ENCODE measurements at regions not wholly inside any gene's neighbourhood (a gene's known extent, or its start where the extent isn't known, plus 50 kb on each side); places are given as distances from the start of the nearest gene placed in this dataset.

GRCh38 chr3:3685721-3686120 is 113.5 kb upstream of the LRRN1 start:
- Histone ChIP-seq H3K4me1 (ENCODE audit: control insufficient read depth, insufficient read depth, low read length, poor library complexity, severe bottlenecking) (no peaks in the 10 kb centered on the region), H3K9me3 (ENCODE audit: control insufficient read depth in 2 of 2, low read length in 2 of 2) (no peaks in the 10 kb centered on the region), H3K27me3 (ENCODE audit: control insufficient read depth, insufficient read depth, low read length) (no peaks in the 10 kb centered on the region), H3K36me3 (ENCODE audit: control insufficient read depth, insufficient read depth, low read length) (no peaks in the 10 kb centered on the region), H3K4me3 (ENCODE audit: low read depth, low read length) (no peak overlapping the region), H3K27ac (ENCODE audit: insufficient read depth, low read length, poor library complexity, severe bottlenecking) (no peak overlapping the region)
- H3K4me1 Mint-ChIP-seq: no peaks in the 10 kb centered on the region
- ATAC-seq (ENCODE audit: low read depth in 2 of 2) (no peak), DNase-seq (no peak)
- H3K4me3 Mint-ChIP-seq: no peak overlapping the region
- peaks cover 0 to 14% (median 3%) of the 10 kb centered on the region in 7 donors for H3K9me3 Mint-ChIP-seq
- no peaks in the 10 kb centered on the region for H3K27me3 Mint-ChIP-seq
- no peaks in the 10 kb centered on the region for H3K36me3 Mint-ChIP-seq
- no peak overlapping the region for H3K27ac Mint-ChIP-seq

DNA sequence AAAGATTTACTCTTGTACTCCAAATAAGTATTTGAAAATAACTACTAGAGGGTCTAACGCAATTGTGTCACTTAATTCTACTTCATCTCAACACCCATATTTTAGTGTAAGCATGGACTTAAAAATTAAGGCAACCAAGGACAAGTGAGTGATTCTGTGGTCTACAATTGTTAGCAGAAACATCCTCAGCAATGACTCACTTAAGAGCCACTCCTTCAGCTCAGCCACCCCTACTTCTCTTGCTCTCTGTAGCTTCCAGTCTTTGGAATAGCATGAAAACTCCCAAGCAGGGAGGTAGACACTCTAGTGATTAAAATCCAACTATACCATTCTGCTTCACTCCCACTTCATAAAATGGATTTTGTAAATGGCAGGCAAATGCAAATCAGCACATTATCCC is 116.0 kb upstream of the LRRN1 start:
- Mint-ChIP-seq H3K27ac (no peak overlapping the region), H3K4me1 (no peaks in the 10 kb centered on the region), H3K9me3 (peaks cover 0 to 17% (median 5%) of the 10 kb centered on the region in 7 donors), H3K36me3 (no peaks in the 10 kb centered on the region), H3K27me3 (no peaks in the 10 kb centered on the region), H3K4me3 (no peak overlapping the region)
- Histone ChIP-seq H3K36me3 (ENCODE audit: control insufficient read depth, insufficient read depth, low read length) (no peaks in the 10 kb centered on the region), H3K9me3 (ENCODE audit: control insufficient read depth in 2 of 2, low read length in 2 of 2) (no peaks in the 10 kb centered on the region), H3K4me1 (ENCODE audit: control insufficient read depth, insufficient read depth, low read length, poor library complexity, severe bottlenecking) (no peaks in the 10 kb centered on the region), H3K27ac (ENCODE audit: insufficient read depth, low read length, poor library complexity, severe bottlenecking) (no peak overlapping the region), H3K27me3 (ENCODE audit: control insufficient read depth, insufficient read depth, low read length) (no peaks in the 10 kb centered on the region), H3K4me3 (ENCODE audit: low read depth, low read length) (no peak overlapping the region)
- no peak for ATAC-seq (ENCODE audit: low read depth in 2 of 2)
- no peak for DNase-seq

- Mint-ChIP-seq H3K36me3 (no peaks in the 10 kb centered on the region), H3K4me1 (no peaks in the 10 kb centered on the region), H3K4me3 (no peak overlapping the region), H3K9me3 (peaks cover 3 to 9% (median 7%) of the 10 kb centered on the region in 7 donors), H3K27me3 (no peaks in the 10 kb centered on the region), H3K27ac (no peak overlapping the region)
- H3K4me3 ChIP-seq (ENCODE audit: low read depth, low read length): no peak overlapping the region
- no peaks in the 10 kb centered on the region for H3K27me3 ChIP-seq (ENCODE audit: control insufficient read depth, insufficient read depth, low read length)
- ATAC-seq (ENCODE audit: low read depth in 2 of 2) (no peak), DNase-seq (no peak)
- H3K36me3 ChIP-seq (ENCODE audit: control insufficient read depth, insufficient read depth, low read length): no peaks in the 10 kb centered on the region
- H3K4me1 ChIP-seq (ENCODE audit: control insufficient read depth, insufficient read depth, low read length, poor library complexity, severe bottlenecking): no peaks in the 10 kb centered on the region
- H3K9me3 ChIP-seq (ENCODE audit: control insufficient read depth in 2 of 2, low read length in 2 of 2): no peaks in the 10 kb centered on the region
- no peak overlapping the region for H3K27ac ChIP-seq (ENCODE audit: insufficient read depth, low read length, poor library complexity, severe bottlenecking)
Observed at GRCh38 chr3:3675801-3676200, 123.4 kb upstream of the LRRN1 start.

DNA sequence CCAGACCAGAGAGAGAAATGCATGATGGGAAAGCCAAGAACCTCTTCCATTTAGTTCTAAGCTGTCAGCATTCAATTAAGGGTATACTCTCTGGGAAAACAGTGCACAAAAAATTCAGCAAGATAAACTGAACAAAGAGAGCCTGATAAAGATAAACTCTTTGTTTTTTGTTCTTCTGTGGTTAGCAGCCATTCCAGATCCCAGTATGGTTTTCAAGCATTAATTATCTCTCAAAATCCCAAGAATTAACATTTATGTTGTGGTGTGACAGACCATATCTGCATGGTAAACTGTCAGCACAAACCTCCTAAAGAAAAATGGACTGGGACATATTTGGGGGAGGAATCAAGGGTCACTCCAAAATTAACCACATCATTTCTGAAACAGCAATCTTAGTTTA is 124.0 kb upstream of the LRRN1 start:
- peaks cover 3 to 9% (median 7%) of the 10 kb centered on the region in 7 donors for H3K9me3 Mint-ChIP-seq
- ATAC-seq (ENCODE audit: low read depth in 2 of 2) (no peak), DNase-seq (no peak)
- Histone ChIP-seq H3K4me1 (ENCODE audit: control insufficient read depth, insufficient read depth, low read length, poor library complexity, severe bottlenecking) (no peaks in the 10 kb centered on the region), H3K27me3 (ENCODE audit: control insufficient read depth, insufficient read depth, low read length) (no peaks in the 10 kb centered on the region), H3K9me3 (ENCODE audit: control insufficient read depth in 2 of 2, low read length in 2 of 2) (no peaks in the 10 kb centered on the region), H3K27ac (ENCODE audit: insufficient read depth, low read length, poor library complexity, severe bottlenecking) (no peak overlapping the region), H3K4me3 (ENCODE audit: low read depth, low read length) (no peak overlapping the region), H3K36me3 (ENCODE audit: control insufficient read depth, insufficient read depth, low read length) (no peaks in the 10 kb centered on the region)
- no peaks in the 10 kb centered on the region for H3K27me3 Mint-ChIP-seq
- H3K27ac Mint-ChIP-seq: no peak overlapping the region
- no peaks in the 10 kb centered on the region for H3K4me1 Mint-ChIP-seq
- no peak overlapping the region for H3K4me3 Mint-ChIP-seq
- no peaks in the 10 kb centered on the region for H3K36me3 Mint-ChIP-seq

GRCh38 chr3:3666664-3667063 is 132.6 kb upstream of the LRRN1 start:
- no peaks in the 10 kb centered on the region for H3K36me3 Mint-ChIP-seq
- no peak overlapping the region for H3K4me3 Mint-ChIP-seq
- no peaks in the 10 kb centered on the region for H3K9me3 ChIP-seq (ENCODE audit: control insufficient read depth in 2 of 2, low read length in 2 of 2)
- DNase-seq (no peak), ATAC-seq (ENCODE audit: low read depth in 2 of 2) (no peak)
- H3K4me1 ChIP-seq (ENCODE audit: control insufficient read depth, insufficient read depth, low read length, poor library complexity, severe bottlenecking): no peaks in the 10 kb centered on the region
- no peaks in the 10 kb centered on the region for H3K27me3 ChIP-seq (ENCODE audit: control insufficient read depth, insufficient read depth, low read length)
- no peaks in the 10 kb centered on the region for H3K27me3 Mint-ChIP-seq
- no peaks in the 10 kb centered on the region for H3K36me3 ChIP-seq (ENCODE audit: control insufficient read depth, insufficient read depth, low read length)
- H3K27ac Mint-ChIP-seq: no peak overlapping the region
- H3K27ac ChIP-seq (ENCODE audit: insufficient read depth, low read length, poor library complexity, severe bottlenecking): no peak overlapping the region
- H3K4me3 ChIP-seq (ENCODE audit: low read depth, low read length): no peak overlapping the region
- peaks cover 0 to 33% (median 7%) of the 10 kb centered on the region in 7 donors for H3K9me3 Mint-ChIP-seq
- no peaks in the 10 kb centered on the region for H3K4me1 Mint-ChIP-seq

GRCh38 chr3:3665961-3666640 is 133.1 kb upstream of the LRRN1 start:
- no peaks in the 10 kb centered on the region for H3K27me3 ChIP-seq (ENCODE audit: control insufficient read depth, insufficient read depth, low read length)
- no peaks in the 10 kb centered on the region for H3K4me1 Mint-ChIP-seq
- no peaks in the 10 kb centered on the region for H3K27me3 Mint-ChIP-seq
- H3K27ac Mint-ChIP-seq: no peak overlapping the region
- no peak overlapping the region for H3K4me3 ChIP-seq (ENCODE audit: low read depth, low read length)
- no peaks in the 10 kb centered on the region for H3K9me3 ChIP-seq (ENCODE audit: control insufficient read depth in 2 of 2, low read length in 2 of 2)
- peaks cover 0 to 37% (median 7%) of the 10 kb centered on the region in 7 donors for H3K9me3 Mint-ChIP-seq
- no peaks in the 10 kb centered on the region for H3K36me3 Mint-ChIP-seq
- H3K27ac ChIP-seq (ENCODE audit: insufficient read depth, low read length, poor library complexity, severe bottlenecking): no peak overlapping the region
- no peaks in the 10 kb centered on the region for H3K4me1 ChIP-seq (ENCODE audit: control insufficient read depth, insufficient read depth, low read length, poor library complexity, severe bottlenecking)
- ATAC-seq (ENCODE audit: low read depth in 2 of 2): no peak
- H3K4me3 Mint-ChIP-seq: no peak overlapping the region
- no peak for DNase-seq
- H3K36me3 ChIP-seq (ENCODE audit: control insufficient read depth, insufficient read depth, low read length): no peaks in the 10 kb centered on the region

- Histone ChIP-seq H3K27me3 (ENCODE audit: control insufficient read depth, insufficient read depth, low read length) (no peaks in the 10 kb centered on the region), H3K27ac (ENCODE audit: insufficient read depth, low read length, poor library complexity, severe bottlenecking) (no peak overlapping the region), H3K9me3 (ENCODE audit: control insufficient read depth in 2 of 2, low read length in 2 of 2) (no peaks in the 10 kb centered on the region), H3K4me1 (ENCODE audit: control insufficient read depth, insufficient read depth, low read length, poor library complexity, severe bottlenecking) (no peaks in the 10 kb centered on the region), H3K36me3 (ENCODE audit: control insufficient read depth, insufficient read depth, low read length) (no peaks in the 10 kb centered on the region), H3K4me3 (ENCODE audit: low read depth, low read length) (no peak overlapping the region)
- no peak for ATAC-seq (ENCODE audit: low read depth in 2 of 2)
- no peak overlapping the region for H3K4me3 Mint-ChIP-seq
- H3K9me3 Mint-ChIP-seq: peaks cover 0 to 37% (median 7%) of the 10 kb centered on the region in 7 donors
- no peaks in the 10 kb centered on the region for H3K27me3 Mint-ChIP-seq
- DNase-seq: no peak
- H3K4me1 Mint-ChIP-seq: no peaks in the 10 kb centered on the region
- no peaks in the 10 kb centered on the region for H3K36me3 Mint-ChIP-seq
- no peak overlapping the region for H3K27ac Mint-ChIP-seq
Observed at GRCh38 chr3:3665546-3665945, 133.7 kb upstream of the LRRN1 start.

- H3K27me3 Mint-ChIP-seq: no peaks in the 10 kb centered on the region
- H3K27ac Mint-ChIP-seq: no peak overlapping the region
Observed at GRCh38 chr3:3664935-3665334, 134.3 kb upstream of the LRRN1 start.

More at GRCh38 chr3:3664935-3665334, 134.3 kb upstream of the LRRN1 start:
- DNase-seq (no peak), ATAC-seq (ENCODE audit: low read depth in 2 of 2) (no peak)
- Mint-ChIP-seq H3K4me3 (no peak overlapping the region), H3K36me3 (no peaks in the 10 kb centered on the region), H3K9me3 (peaks cover 0 to 36% (median 7%) of the 10 kb centered on the region in 7 donors), H3K4me1 (no peaks in the 10 kb centered on the region)
- no peaks in the 10 kb centered on the region for H3K27me3 ChIP-seq (ENCODE audit: control insufficient read depth, insufficient read depth, low read length)
- H3K4me1 ChIP-seq (ENCODE audit: control insufficient read depth, insufficient read depth, low read length, poor library complexity, severe bottlenecking): no peaks in the 10 kb centered on the region
- no peak overlapping the region for H3K27ac ChIP-seq (ENCODE audit: insufficient read depth, low read length, poor library complexity, severe bottlenecking)
- H3K36me3 ChIP-seq (ENCODE audit: control insufficient read depth, insufficient read depth, low read length): no peaks in the 10 kb centered on the region
- no peaks in the 10 kb centered on the region for H3K9me3 ChIP-seq (ENCODE audit: control insufficient read depth in 2 of 2, low read length in 2 of 2)
- H3K4me3 ChIP-seq (ENCODE audit: low read depth, low read length): no peak overlapping the region
